Esophagus muscularis mucosa (tissue), 4 donors: ENCODE measurements at regions not wholly inside any gene's neighbourhood (a gene's known extent, or its start where the extent isn't known, plus 50 kb on each side); places are given as distances from the start of the nearest gene placed in this dataset.

Source experiments
- DNase-seq: peaks from one replicate; pipeline ENCODE4 v3.0.0-alpha.2; 2017; ENCODE audit errors: extremely low spot score
- H3K27ac ChIP-seq, 4 donors: fragments of 200-600 bp; sonication (generic); replicated peaks in 1 of 4; 1 replicate in 3 of 4; 2 replicates in 1 of 4; pipeline ENCODE4 v1.5.1; 2016 to 2019; ENCODE audit warnings: mild to moderate bottlenecking in 1 of 4
- H3K27me3 ChIP-seq, 4 donors: fragments of 200-600 bp; sonication (generic); one replicate each; pipeline versions ENCODE4 v1.5.1 to v1.6.0; 2016 to 2019
- H3K36me3 ChIP-seq, 4 donors: fragments of 200-600 bp; sonication (generic); one replicate each; pipeline ENCODE4 v1.5.1; 2016 to 2019
- H3K4me1 ChIP-seq, 4 donors: fragments of 200-600 bp; sonication (generic); one replicate each; pipeline ENCODE4 v1.5.1; 2016 to 2019
- H3K4me3 ChIP-seq, 4 donors: fragments of 200-600 bp; sonication (generic); 1 replicate in 2 of 4; 2 replicates in 2 of 4; pipeline ENCODE4 v1.5.1; 2016 to 2019; ENCODE audit warnings: mild to moderate bottlenecking in 4 of 4, moderate library complexity in 1 of 4
- H3K9me3 ChIP-seq, 4 donors: fragments of 200-600 bp; sonication (generic); 1 replicate in 3 of 4; 2 replicates in 1 of 4; pipeline ENCODE4 v1.5.1; 2016 to 2019
- EP300 ChIP-seq: sonication (generic); formaldehyde crosslinking; IDR thresholded peaks from one replicate; pipeline ENCODE4 v1.6.1; 2017; ENCODE audit warnings: antibody characterized with exemption
- POLR2A ChIP-seq: fragments of 450-650 bp; IDR thresholded peaks from one replicate; pipeline ENCODE4 v1.6.1; 2017; ENCODE audit warnings: antibody characterized with exemption, moderate library complexity, mild to moderate bottlenecking, low read depth
- POLR2AphosphoS5 ChIP-seq, 2 donors: sonication (generic); formaldehyde crosslinking; IDR thresholded peaks; one replicate each; pipeline ENCODE4 v1.6.1; 2017; ENCODE audit warnings: antibody characterized with exemption in 2 of 2
- WGBS: methylation state at CpG from one replicate; pipeline ENCODE4 v1.1.5; 2018; 5-methylcytosine and 5-hydroxymethylcytosine counted together
- intact Hi-C: fragments of 100-400 bp; cut with DNase I; formaldehyde crosslinking; loops from one replicate; pipeline ENCODE4 v1.15.1; 2023
- TF ChIP-seq, protein P1 (sequence below), 3 experiments: fragments of 200-600 bp in 2 of 3; fragments of 450-650 bp in 1 of 3; sonication (generic) in 2 of 3; IDR thresholded peaks; one replicate each; pipeline ENCODE4 v1.5.1; 2017 to 2019; ENCODE audit warnings: antibody characterized with exemption in 3 of 3, mild to moderate bottlenecking in 2 of 3, moderate library complexity in 1 of 3

DNA sequence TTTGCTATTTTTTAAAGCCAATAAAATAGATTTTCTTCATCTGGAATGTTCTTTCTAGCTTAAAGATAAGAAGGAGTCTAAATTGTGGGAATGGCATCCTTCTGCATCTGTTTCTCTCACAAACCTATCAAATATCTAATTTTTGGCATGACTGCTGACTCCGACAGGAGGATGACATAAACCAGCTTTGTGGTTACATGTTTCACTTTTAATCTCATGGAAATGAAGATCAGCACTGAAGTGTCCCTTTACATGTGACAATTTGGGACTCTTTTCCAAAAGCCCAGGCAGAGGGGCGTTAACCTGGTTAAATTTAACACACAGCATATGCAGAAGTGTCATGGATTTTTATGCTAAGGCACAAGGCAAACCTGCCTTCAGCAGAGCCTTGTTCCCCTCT, 694.7 kb downstream of the ARHGAP15 start:
- Histone ChIP-seq H3K36me3 (no peaks in the 10 kb centered on the region), H3K4me1 (no peaks in the 10 kb centered on the region), H3K27me3 (no peaks in the 10 kb centered on the region), H3K9me3 (no peaks in the 10 kb centered on the region), H3K27ac (no peak overlapping the region), H3K4me3 (no peak overlapping the region)
- 67% methylated on average over 2 of the region's 2 CpGs for WGBS
- intact Hi-C loops, result no loop called here
- TF ChIP-seq, protein P1, sequence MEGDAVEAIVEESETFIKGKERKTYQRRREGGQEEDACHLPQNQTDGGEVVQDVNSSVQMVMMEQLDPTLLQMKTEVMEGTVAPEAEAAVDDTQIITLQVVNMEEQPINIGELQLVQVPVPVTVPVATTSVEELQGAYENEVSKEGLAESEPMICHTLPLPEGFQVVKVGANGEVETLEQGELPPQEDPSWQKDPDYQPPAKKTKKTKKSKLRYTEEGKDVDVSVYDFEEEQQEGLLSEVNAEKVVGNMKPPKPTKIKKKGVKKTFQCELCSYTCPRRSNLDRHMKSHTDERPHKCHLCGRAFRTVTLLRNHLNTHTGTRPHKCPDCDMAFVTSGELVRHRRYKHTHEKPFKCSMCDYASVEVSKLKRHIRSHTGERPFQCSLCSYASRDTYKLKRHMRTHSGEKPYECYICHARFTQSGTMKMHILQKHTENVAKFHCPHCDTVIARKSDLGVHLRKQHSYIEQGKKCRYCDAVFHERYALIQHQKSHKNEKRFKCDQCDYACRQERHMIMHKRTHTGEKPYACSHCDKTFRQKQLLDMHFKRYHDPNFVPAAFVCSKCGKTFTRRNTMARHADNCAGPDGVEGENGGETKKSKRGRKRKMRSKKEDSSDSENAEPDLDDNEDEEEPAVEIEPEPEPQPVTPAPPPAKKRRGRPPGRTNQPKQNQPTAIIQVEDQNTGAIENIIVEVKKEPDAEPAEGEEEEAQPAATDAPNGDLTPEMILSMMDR (IDR thresholded peaks at IDR 0.05), result no peak
- TF ChIP-seq POLR2A (no peak), POLR2AphosphoS5 (IDR thresholded peaks at IDR 0.05) (no peak), EP300 (no peak)
- no peak for DNase-seq

DNA sequence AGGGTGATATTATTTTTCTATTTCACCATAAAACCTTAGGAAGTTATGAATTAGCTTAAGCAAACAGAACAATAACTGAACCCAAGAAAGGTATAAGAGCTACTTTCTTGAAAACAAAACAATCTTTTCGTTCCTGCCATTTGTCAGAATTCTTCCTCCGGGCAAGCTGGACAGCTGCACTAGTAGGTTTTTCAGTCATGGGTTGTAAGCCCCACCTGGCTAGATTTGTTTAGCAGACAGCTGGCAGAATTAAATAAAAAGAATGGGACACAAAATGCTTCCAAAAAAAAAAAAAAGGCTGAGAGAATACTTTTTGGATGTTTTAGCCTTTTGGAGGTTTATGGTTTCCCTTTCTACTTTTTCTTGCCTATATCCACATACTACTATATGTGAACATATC, 694.1 kb downstream of the ARHGAP15 start:
- no peak for DNase-seq
- Histone ChIP-seq H3K9me3 (no peaks in the 10 kb centered on the region), H3K36me3 (no peaks in the 10 kb centered on the region), H3K27me3 (no peaks in the 10 kb centered on the region), H3K4me3 (no peak overlapping the region), H3K27ac (no peak overlapping the region), H3K4me1 (no peaks in the 10 kb centered on the region)
- WGBS, result 59% methylated on average over 2 of the region's 2 CpGs
- intact Hi-C loops, result no loop called here
- TF ChIP-seq EP300 (no peak), POLR2AphosphoS5 (IDR thresholded peaks at IDR 0.05) (no peak), POLR2A (no peak)
- TF ChIP-seq, protein P1 (IDR thresholded peaks at IDR 0.05), result no peak

DNA sequence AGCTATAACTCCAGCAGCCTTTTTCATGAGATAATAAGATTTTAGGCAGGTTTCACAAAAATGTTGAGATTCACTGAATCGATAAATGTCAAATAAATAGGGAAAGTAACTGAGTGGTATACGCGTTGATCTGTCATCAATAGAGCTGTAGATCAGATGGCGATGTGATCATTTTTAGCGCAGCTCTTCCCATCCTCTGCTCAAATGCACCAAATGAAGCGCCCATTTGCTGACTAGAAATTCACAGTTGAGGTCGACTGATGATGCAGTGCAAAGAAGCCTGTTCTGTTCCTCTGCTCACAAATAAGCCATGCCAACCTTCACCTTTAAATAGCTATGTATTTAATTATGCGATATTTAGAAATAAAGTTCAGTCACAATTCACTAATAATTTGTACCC, 693.5 kb downstream of the ARHGAP15 start:
- TF ChIP-seq POLR2A (no peak), POLR2AphosphoS5 (IDR thresholded peaks at IDR 0.05) (no peak), EP300 (no peak)
- TF ChIP-seq, protein P1 (IDR thresholded peaks at IDR 0.05), result no peak
- Histone ChIP-seq H3K36me3 (no peaks in the 10 kb centered on the region), H3K27me3 (no peaks in the 10 kb centered on the region), H3K4me1 (no peaks in the 10 kb centered on the region), H3K27ac (no peak overlapping the region), H3K4me3 (no peak overlapping the region), H3K9me3 (no peaks in the 10 kb centered on the region)
- 98% methylated on average over 8 of the region's 8 CpGs for WGBS
- no peak for DNase-seq
- intact Hi-C loops, result no loop called here

DNA sequence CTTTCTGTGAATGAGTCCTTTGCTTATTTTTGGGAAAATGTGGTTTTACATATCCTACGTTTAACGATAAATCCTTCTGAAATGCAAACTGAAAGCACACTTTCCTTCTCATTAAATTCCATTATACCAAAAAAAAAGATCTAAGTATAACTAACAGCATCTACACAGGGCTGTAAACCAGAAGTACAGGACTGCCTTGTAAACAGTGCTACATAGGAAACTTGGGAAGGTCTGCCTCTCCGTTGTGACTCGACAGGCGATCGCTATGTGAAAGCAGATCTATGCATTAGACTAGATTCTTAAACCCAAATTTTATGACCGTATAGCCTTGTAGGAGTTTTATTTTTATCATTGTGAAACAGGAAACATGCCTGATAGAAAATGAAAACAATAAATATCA, 690.5 kb downstream of the ARHGAP15 start:
- Histone ChIP-seq H3K36me3 (no peaks in the 10 kb centered on the region), H3K4me1 (no peaks in the 10 kb centered on the region), H3K27ac (no peak overlapping the region), H3K27me3 (no peaks in the 10 kb centered on the region), H3K9me3 (no peaks in the 10 kb centered on the region), H3K4me3 (no peak overlapping the region)
- no peak for DNase-seq
- intact Hi-C loops, result no loop called here
- 90% methylated on average over 7 of the region's 7 CpGs for WGBS
- TF ChIP-seq POLR2A (no peak), POLR2AphosphoS5 (IDR thresholded peaks at IDR 0.05) (no peak), EP300 (no peak)
- TF ChIP-seq, protein P1 (IDR thresholded peaks at IDR 0.05), result no peak

DNA sequence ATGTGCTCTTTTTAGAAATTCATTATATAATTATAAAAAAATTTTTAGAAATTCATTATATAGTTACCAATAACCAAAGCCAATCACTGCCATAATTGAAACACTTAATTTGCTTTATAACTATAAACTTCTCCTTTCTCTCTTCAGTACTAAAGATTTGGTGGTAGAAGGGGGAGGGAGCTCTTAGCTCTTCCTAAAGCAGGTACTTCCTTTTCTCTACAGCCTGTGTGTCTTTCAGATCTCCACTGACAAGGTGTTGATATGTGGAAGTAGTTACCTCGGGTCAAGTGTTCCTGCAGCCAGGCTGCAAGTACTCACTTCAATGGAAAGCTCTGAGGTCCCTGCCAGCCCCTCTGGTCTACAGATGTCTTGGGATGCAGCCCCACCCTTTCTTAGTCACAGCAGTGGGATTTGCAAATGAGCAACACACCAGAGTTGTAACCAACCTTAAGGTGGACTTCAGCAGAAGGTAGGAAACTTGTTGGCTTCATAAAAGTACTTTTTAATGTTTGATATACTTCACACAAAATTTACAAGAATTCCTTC, 690.0 kb downstream of the ARHGAP15 start:
- TF ChIP-seq EP300, result no peak
- TF ChIP-seq POLR2A, result no peak
- no peak for TF ChIP-seq POLR2AphosphoS5 (IDR thresholded peaks at IDR 0.05)
- TF ChIP-seq, protein P1 (IDR thresholded peaks at IDR 0.05), result no peak
- Histone ChIP-seq H3K4me3 (no peak overlapping the region), H3K27me3 (no peaks in the 10 kb centered on the region), H3K27ac (no peak overlapping the region), H3K4me1 (no peaks in the 10 kb centered on the region), H3K36me3 (no peaks in the 10 kb centered on the region), H3K9me3 (no peaks in the 10 kb centered on the region)
- WGBS, result 33% methylated on average over 1 of the region's 1 CpG
- intact Hi-C loops, result no loop called here
- DNase-seq, result no peak
